BLaER1 (cell line): ENCODE measurements at regions not wholly inside any gene's neighbourhood (a gene's known extent, or its start where the extent isn't known, plus 50 kb on each side); places are given as distances from the start of the nearest gene placed in this dataset.

Source experiments
- H3K27ac ChIP-seq: shearing (Covaris generic); formaldehyde crosslinking; 2 replicates; pipeline ENCODE4 v1.8.1; 2022
- H3K27me3 ChIP-seq: shearing (Covaris generic); formaldehyde crosslinking; 2 replicates; pipeline ENCODE4 v1.8.1; 2022
- H3K36me3 ChIP-seq: shearing (Covaris generic); formaldehyde crosslinking; 2 replicates; pipeline ENCODE4 v1.8.1; 2022
- H3K4me1 ChIP-seq: shearing (Covaris generic); formaldehyde crosslinking; 2 replicates; pipeline ENCODE4 v1.8.1; 2022
- H3K4me2 ChIP-seq: shearing (Covaris generic); formaldehyde crosslinking; 2 replicates; pipeline ENCODE4 v1.8.1; 2022
- H3K4me3 ChIP-seq: shearing (Covaris generic); formaldehyde crosslinking; 2 replicates; pipeline ENCODE4 v1.8.1; 2022
- H3K9ac ChIP-seq: shearing (Covaris generic); formaldehyde crosslinking; 2 replicates; pipeline ENCODE4 v1.8.1; 2022
- H3K9me3 ChIP-seq: shearing (Covaris generic); formaldehyde crosslinking; 2 replicates; pipeline ENCODE4 v1.8.1; 2022
- H4K20me1 ChIP-seq: shearing (Covaris generic); formaldehyde crosslinking; 2 replicates; pipeline ENCODE4 v1.8.1; 2022
- Cebpa-rat ChIP-seq: shearing (Covaris generic); IDR thresholded peaks from 2 replicates; pipeline ENCODE4 v1.8.1; 2022

DNA sequence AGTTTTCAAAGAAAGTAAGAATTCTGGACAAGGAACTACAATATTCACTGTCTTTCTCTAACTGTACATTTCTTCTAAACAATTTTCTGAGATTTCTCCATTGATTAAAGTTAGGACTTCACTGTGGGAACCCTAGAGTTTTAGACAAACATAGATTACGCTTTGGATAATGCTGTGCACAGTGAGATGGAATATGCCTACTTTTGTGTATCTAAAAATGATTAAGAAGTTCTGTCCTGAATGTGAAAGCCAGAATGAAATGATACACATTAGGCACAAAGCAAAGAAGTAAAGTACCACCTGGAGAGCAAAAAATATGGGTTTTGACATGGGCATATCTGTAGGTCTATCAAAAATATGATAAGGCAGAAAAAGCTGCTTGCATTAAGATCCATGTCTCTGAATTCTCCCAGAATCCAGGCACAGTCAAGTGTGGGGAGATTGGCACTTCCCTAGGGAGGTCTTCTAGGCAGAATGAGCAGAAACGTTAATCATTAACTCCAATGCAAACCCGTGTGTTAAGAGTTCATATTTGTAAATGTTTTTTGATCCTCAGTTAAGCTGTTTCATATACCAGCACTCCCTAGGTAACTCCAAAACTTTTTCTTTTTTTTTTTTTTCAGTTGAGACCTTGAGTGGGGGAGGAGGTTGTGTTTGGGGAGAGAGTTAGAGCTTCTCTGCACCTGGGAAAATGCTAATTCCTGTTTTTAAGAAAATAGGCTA is 467.1 kb downstream of the LMO4 start:
- Histone ChIP-seq H4K20me1 (no peaks in the 10 kb centered on the region), H3K9ac (no peak overlapping the region), H3K36me3 (no peaks in the 10 kb centered on the region), H3K4me2 (no peak overlapping the region), H3K27me3 (no peaks in the 10 kb centered on the region), H3K9me3 (no peaks in the 10 kb centered on the region), H3K27ac (no peak overlapping the region), H3K4me3 (no peak overlapping the region), H3K4me1 (no peaks in the 10 kb centered on the region)
- TF ChIP-seq Cebpa-rat: no peak

DNA sequence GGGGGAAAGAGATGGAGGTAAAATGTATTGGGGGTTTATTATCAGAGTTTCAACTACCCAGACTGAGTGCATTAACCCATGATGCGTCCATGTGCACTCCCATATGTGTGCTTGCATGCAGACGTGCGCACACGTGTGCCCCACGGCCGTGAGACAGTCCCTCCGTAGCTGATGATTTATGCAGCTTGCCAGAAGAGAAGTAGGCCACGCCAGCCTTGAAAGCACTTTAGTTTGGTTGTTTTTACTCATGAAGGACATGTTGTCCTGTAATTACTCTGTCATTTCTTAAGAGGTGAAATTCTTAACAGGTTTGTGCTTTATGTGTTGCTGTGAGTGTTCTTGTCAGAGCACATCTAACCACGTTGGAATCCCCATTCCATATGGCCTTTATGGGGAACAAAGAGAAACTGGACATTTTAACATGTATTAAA is 467.8 kb downstream of the LMO4 start:
- no peak overlapping the region for H3K4me3 ChIP-seq
- no peak for TF ChIP-seq Cebpa-rat
- no peaks in the 10 kb centered on the region for H4K20me1 ChIP-seq
- no peaks in the 10 kb centered on the region for H3K9me3 ChIP-seq
- no peak overlapping the region for H3K9ac ChIP-seq
- H3K4me2 ChIP-seq: no peak overlapping the region
- no peak overlapping the region for H3K27ac ChIP-seq
- H3K27me3 ChIP-seq: no peaks in the 10 kb centered on the region
- H3K4me1 ChIP-seq: no peaks in the 10 kb centered on the region
- no peaks in the 10 kb centered on the region for H3K36me3 ChIP-seq

DNA sequence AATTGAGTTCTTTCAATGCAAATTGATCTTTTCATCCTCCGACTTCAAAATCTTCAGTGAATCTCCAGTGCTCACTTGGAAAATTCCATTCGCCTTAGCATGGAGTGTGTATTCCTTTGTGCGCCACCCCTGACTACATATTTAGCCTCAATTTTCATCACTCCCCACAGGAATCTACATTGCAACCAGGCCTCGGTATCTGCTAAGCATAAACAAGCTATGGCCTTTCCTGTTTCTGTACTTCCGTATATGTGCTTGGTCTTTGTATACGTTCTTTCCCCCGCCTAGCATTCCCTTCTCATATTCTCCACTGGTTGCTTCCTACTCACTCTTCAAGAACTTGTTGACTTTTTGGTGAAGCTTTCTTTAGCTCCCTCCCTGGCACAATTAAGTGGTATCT is 470.8 kb downstream of the LMO4 start:
- no peak overlapping the region for H3K9ac ChIP-seq
- H3K4me1 ChIP-seq: no peaks in the 10 kb centered on the region
- no peaks in the 10 kb centered on the region for H3K9me3 ChIP-seq
- no peak overlapping the region for H3K4me2 ChIP-seq
- H3K4me3 ChIP-seq: no peak overlapping the region
- H3K27ac ChIP-seq: no peak overlapping the region
- TF ChIP-seq Cebpa-rat: no peak
- H4K20me1 ChIP-seq: no peaks in the 10 kb centered on the region
- no peaks in the 10 kb centered on the region for H3K27me3 ChIP-seq
- no peaks in the 10 kb centered on the region for H3K36me3 ChIP-seq

DNA sequence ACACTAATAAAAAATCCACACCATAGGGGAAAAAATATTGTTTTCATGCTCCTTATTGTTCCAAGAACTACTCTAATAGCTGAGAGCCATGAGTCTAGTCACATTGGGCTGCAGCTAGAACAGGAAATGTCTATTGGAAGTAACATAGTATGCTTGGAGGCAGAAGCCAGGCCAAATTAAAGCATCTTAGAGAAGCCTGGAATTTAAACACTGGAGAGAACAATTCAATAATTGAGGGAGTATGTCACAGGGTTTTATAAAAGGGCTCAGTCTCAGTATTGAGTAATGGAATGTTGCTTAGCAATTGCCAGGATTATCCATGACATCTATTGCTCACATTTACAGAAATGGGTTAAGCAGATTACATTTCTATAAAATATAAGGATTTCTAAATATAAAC is 471.3 kb downstream of the LMO4 start:
- Histone ChIP-seq H3K4me3 (no peak overlapping the region), H3K27ac (no peak overlapping the region), H3K27me3 (no peaks in the 10 kb centered on the region), H3K9ac (no peak overlapping the region), H3K36me3 (no peaks in the 10 kb centered on the region), H4K20me1 (no peaks in the 10 kb centered on the region), H3K4me2 (no peak overlapping the region), H3K9me3 (no peaks in the 10 kb centered on the region), H3K4me1 (no peaks in the 10 kb centered on the region)
- TF ChIP-seq Cebpa-rat: no peak

DNA sequence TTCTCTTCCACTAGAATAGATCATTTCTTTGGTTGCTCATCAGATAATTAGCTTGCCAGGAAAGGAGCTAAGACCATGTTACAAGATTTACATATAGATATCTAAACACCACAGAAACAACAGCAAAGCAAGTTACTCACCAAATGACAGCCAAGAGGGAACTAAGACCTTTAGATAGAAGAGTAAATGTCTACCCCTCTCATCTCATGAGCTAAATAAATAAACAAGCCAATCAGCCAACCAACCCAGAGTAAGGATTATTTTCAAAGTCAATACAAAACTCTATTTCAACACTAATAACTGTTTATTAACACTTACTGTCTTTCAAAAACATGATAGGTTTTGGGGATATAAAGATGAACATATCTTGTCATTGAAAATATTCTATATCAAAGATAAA is 474.7 kb downstream of the LMO4 start:
- TF ChIP-seq Cebpa-rat: no peak
- H3K9me3 ChIP-seq: no peaks in the 10 kb centered on the region
- no peaks in the 10 kb centered on the region for H4K20me1 ChIP-seq
- H3K27ac ChIP-seq: no peak overlapping the region
- H3K27me3 ChIP-seq: no peaks in the 10 kb centered on the region
- H3K4me2 ChIP-seq: no peak overlapping the region
- no peak overlapping the region for H3K4me3 ChIP-seq
- H3K36me3 ChIP-seq: no peaks in the 10 kb centered on the region
- H3K9ac ChIP-seq: no peak overlapping the region
- H3K4me1 ChIP-seq: no peaks in the 10 kb centered on the region

DNA sequence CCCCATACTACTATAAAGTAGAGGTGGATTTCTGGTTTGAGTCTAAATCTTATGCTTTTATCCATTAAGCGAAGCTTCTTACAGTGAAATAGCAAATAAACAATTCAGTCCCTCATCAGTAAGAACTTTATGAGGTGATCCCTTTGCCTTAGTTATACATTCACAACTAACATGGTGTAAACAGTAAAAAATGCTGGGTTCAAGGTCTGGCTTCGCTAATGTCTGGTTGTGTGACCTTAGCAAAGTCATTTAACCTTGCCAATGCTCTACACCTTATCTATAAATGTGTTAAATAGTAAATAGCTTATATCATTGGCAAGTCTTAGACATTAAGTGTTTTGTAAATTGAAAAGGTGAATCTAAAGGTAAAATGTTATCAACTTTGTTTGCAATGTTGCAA is 475.4 kb downstream of the LMO4 start:
- H3K36me3 ChIP-seq: no peaks in the 10 kb centered on the region
- H3K27me3 ChIP-seq: no peaks in the 10 kb centered on the region
- H3K4me3 ChIP-seq: no peak overlapping the region
- H3K4me2 ChIP-seq: no peak overlapping the region
- no peaks in the 10 kb centered on the region for H3K4me1 ChIP-seq
- H4K20me1 ChIP-seq: no peaks in the 10 kb centered on the region
- H3K27ac ChIP-seq: no peak overlapping the region
- no peak overlapping the region for H3K9ac ChIP-seq
- H3K9me3 ChIP-seq: no peaks in the 10 kb centered on the region
- TF ChIP-seq Cebpa-rat: no peak

DNA sequence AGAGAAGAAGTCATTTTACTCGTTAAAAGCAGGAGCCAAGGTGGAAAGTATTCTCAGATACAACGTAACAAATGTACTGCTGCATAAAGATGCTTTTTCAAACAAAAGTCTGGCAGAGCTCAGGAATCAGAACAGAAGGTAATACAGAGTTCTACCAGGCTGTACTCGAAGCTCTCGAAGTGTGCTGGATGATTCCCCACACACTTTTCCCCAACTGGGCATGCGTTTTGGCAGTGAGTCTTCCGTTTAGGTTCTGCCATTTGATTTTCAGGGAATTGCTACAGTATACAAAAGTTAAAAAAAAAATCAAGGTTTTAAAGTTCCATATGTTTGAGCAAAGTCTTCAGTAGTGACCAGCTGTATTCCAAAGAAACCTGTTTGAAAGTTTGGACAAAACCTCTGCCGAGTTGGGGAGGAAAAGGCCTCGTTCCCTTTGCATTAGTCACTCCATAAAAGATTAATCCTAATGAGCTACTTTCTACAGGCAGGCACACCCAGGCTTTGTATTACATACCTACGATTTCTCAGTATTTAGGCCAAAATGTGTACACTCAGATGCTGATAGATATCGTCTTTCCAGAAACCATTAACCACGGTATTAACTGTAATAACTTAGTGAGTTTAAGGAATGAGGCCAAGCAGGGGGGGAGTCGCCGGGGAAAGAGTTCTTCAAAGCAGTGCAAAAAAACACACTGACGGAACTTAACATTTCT is 477.1 kb downstream of the LMO4 start:
- Histone ChIP-seq H3K9ac (no peak overlapping the region), H3K4me1 (no peaks in the 10 kb centered on the region), H3K27ac (no peak overlapping the region), H3K36me3 (no peaks in the 10 kb centered on the region), H3K27me3 (no peaks in the 10 kb centered on the region), H3K4me3 (no peak overlapping the region), H4K20me1 (no peaks in the 10 kb centered on the region), H3K4me2 (no peak overlapping the region), H3K9me3 (no peaks in the 10 kb centered on the region)
- no peak for TF ChIP-seq Cebpa-rat

DNA sequence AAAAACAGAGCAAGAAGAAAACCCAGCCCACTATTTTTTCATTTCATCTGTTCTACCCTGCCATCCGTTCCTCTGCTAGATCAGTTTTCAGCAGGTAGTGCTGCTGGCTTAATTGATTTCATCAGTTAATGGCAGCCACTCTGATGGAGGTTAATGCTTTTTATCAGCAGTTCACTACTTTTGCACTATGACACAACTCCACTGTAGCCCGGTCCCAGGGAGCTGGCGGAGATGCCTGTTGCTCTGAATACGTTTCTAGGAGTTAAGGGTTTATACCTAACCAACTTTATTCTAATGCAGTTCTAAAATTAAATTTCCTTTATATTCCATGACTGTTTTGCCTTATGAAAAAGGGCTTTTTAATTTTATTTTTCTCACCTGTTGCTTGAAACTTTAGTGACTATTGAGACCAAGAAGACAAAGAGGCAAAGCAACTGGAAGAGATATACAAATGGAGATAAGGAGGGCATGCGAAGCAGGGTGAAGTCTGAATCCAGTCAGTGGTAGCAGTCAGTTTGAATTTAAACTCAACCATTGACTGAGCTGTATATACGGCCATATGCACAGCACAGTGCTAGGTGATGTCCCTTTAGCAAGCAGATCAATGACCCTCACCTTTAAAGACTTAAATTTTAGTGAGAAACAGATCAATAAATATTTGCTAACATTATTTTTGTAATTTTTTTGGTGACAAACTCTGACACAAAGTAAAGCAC is 477.9 kb downstream of the LMO4 start:
- no peaks in the 10 kb centered on the region for H3K27me3 ChIP-seq
- H3K9ac ChIP-seq: no peak overlapping the region
- no peaks in the 10 kb centered on the region for H3K9me3 ChIP-seq
- H3K27ac ChIP-seq: no peak overlapping the region
- TF ChIP-seq Cebpa-rat: no peak
- H3K4me2 ChIP-seq: no peak overlapping the region
- no peaks in the 10 kb centered on the region for H4K20me1 ChIP-seq
- H3K4me1 ChIP-seq: no peaks in the 10 kb centered on the region
- H3K4me3 ChIP-seq: no peak overlapping the region
- H3K36me3 ChIP-seq: no peaks in the 10 kb centered on the region

DNA sequence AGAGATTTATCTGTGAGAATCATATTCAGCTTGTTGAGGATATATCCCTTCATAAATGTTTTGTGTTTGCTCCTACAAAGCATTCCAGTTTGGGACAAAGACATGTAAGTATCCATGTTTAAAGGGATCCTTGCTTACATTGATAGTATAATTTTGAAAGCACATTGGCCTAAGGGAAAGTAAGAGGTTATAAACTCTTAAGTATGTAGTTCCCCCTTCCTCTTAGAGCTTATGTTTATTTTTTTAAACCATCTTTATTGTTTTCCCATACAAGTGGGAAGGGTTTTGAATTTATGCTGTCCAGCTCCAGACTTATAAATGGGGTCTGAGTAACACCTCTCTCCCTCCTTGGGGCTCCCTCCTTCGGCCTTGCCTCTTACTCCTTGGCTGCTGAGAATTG is 481.5 kb downstream of the LMO4 start:
- Histone ChIP-seq H3K9ac (no peak overlapping the region), H3K4me2 (no peak overlapping the region), H3K4me1 (no peaks in the 10 kb centered on the region), H4K20me1 (no peaks in the 10 kb centered on the region), H3K9me3 (no peaks in the 10 kb centered on the region), H3K27me3 (no peaks in the 10 kb centered on the region), H3K36me3 (no peaks in the 10 kb centered on the region), H3K4me3 (no peak overlapping the region), H3K27ac (no peak overlapping the region)
- TF ChIP-seq Cebpa-rat: no peak
